Epidermal melanocyte (primary cell): ENCODE measurements at regions not wholly inside any gene's neighbourhood (a gene's known extent, or its start where the extent isn't known, plus 50 kb on each side); places are given as distances from the start of the nearest gene placed in this dataset.

Source experiments
- DNase-seq: peaks from one replicate; pipeline ENCODE4 v3.0.0; 2011; ENCODE audit warnings: low spot score; ENCODE audit not compliant: insufficient read length

- no peak for DNase-seq
Measured at GRCh38 chr18:28804512-28805202, 627.7 kb upstream of the CDH2 start.

- no peak for DNase-seq
Measured at GRCh38 chr18:28802546-28802945, 625.6 kb upstream of the CDH2 start.

DNA sequence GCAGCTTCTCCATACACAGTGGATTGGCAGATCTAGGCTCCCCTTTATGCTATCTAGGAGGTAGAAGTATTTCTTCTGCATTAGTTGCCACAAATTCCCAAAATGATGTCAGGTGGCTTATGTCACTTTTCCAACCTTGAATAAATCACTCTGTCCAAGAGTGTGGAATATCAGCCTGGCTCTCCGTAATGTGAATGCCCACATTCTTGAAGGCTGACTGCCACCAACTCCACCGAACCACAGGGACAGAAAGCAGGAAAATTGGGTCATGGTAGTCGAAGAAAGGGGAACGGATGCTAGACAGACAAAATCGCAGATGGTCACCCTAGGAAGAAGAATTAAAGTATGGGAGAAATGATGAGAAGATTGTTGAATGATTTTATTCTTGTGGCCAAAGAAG is 624.9 kb upstream of the CDH2 start:
- DNase-seq = no peak

GRCh38 chr18:28794459-28795245 is 617.7 kb upstream of the CDH2 start:
- DNase-seq = no peak

GRCh38 chr18:28793901-28794300 is 617.0 kb upstream of the CDH2 start:
- no peak for DNase-seq

DNA sequence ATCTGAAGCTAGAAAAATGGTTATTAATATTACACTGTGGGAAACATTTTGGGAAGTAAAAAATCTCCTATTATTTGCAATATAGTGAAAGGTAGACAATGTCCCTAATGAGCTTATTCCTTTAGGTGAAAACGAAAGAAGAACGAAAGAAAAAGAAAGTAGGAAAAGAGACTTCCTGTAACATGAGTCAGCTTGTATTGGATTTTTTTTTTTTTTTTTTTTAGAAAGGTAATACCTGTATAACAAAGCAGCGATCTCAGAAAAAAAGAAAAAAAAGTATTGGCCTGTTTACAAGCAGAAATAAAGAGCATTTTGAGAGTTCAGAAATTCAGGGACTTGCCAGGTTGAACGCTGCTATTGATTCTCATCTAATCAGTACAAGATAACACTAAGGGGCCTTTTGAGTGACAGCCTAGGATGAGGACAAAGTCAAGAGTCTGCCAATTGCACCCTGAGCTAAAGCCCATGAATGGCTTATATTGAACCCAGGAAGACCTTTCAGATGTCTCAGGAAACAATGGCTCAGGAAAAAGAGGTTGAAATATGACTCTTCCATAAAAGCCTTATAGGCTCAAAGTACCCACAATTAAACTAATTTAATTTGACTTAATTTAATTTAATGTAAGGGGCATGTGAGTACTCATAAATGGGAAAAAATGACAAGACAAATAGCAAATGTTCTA is 615.6 kb upstream of the CDH2 start:
- no peak for DNase-seq

DNA sequence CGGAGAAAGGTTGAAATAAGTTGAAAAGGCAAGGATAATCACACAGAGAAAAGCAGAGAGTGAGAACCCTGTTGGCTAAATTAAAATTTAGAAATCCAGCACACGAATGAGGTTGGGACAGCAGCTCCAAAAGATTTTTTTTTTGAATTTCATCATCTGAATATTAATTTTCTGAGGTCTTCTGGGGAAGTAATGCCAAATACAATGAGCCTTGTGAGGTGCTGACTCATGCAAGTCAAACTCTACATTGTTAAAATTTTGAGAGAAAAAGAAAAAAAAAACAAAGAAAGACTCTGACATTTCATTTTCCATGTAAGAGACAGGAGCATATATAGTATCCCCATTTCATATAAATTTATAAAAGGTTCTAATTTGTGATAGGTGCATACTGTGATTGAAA is 614.2 kb upstream of the CDH2 start:
- no peak for DNase-seq

DNA sequence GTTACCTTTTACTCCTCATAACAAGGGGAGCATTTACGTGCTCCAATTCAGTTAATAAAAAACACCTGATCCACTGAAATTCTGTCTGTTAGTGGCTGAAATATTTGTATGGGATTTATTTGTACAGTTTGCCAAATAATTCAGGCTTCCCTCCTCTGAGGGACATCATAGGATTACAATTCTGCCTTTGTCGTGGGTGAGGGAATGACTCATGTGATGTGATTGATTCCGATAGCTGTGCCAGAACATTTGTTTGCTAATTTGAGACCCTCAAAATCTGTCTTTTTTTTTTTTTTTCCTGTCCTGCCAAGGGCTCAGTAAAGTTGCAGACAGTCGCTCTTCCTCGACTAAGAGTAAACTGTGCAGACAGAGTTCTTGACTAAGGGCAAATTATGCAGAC is 612.6 kb upstream of the CDH2 start:
- no peak for DNase-seq

DNA sequence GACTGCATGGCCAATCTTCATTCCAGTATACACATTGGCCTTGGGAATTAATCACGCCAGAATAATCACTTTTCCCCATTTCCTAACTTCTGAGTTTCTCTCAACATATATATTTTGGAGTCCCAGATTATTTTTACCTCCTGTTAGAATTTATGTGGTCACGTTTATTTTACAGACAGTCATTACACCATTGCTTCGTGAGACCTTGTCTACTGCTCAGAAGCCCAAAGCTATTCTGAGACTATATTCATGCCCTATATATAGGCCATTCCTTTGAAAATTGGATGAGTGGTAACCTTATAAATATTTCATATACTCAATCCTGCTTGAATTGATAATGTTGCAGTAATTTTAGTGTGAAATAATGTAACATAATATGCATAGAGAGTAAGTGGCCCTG is 610.0 kb upstream of the CDH2 start:
- DNase-seq = no peak

DNA sequence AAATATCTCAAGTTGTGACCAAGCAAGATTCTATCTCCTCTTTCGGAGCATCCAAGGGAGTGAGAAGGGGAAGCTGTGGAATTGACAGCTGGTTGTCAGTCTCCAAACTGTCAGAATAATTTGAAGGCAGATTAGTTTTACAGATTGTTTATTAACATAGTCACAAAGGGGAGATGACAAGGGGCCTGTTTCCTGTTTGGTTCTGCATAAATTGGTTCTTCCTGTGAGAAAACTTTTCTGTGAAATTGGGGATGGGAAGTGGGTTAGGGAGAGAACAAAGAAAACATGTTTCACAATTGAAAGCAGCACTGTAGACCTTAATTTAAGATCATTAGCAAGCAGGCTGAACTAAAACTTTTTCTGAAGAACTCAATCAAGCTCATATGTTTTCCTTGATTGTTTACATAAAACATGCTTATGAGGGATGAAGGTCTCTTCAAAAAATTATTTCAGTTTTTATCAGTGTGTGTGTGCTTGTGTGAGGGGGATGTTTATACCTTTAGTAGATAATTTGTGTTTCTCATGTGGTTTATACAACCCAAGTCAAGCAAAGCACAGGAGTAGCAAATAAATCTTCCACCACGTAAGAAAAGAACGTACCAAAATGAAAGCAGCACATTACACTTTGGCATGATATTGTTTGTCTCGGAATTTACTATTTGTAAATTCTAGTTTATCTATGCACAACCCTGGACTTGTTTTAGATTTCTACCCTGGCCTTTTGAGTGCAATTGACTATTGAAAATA is 604.9 kb upstream of the CDH2 start:
- no peak for DNase-seq

- no peak for DNase-seq
Measured at GRCh38 chr18:28778706-28779105, 601.8 kb upstream of the CDH2 start.

DNA sequence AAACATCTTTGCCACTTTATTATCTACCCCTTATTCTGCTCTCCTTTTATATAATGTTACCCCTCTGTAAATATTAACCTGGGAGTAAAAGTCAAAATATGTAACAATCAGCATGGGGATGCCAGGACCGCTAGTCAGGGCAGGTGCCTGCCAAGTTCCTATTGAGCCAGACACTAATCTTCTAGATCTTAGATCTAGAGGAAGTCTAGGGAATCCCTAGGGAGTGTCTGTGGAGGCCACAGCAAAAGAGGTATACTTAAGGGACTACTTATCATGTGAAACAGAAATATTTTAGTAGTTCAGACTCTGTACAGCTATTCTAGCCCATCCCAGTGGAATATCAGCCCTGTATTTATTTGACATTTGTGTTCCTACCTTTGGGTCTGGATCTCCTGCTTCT is 600.8 kb upstream of the CDH2 start:
- no peak for DNase-seq

- no peak for DNase-seq
Measured at GRCh38 chr18:28771849-28772248, 594.9 kb upstream of the CDH2 start.

GRCh38 chr18:28768791-28769768 is 592.1 kb upstream of the CDH2 start:
- no peak for DNase-seq

DNA sequence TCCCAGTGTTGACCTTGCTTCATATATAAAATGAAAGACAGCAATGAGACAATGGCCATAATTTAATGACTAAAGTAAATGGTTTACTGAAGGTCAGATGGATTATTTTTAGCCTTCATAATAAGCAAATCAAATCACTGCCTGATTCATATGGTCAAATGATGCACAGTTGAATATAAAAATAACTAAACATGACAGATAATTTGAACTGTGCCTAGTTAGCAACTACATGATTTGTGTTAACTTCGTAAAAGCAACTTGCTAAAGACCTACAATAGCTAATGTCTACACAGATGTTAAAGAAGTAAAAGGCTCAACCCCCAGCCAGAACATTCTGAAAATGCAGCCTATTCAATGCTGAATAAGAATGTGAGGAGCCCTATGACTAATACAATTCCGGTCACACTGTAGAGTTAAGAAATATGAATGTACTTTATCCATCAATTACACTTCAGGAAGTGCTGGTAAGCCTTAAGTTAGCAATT is 590.8 kb upstream of the CDH2 start:
- no peak for DNase-seq

DNA sequence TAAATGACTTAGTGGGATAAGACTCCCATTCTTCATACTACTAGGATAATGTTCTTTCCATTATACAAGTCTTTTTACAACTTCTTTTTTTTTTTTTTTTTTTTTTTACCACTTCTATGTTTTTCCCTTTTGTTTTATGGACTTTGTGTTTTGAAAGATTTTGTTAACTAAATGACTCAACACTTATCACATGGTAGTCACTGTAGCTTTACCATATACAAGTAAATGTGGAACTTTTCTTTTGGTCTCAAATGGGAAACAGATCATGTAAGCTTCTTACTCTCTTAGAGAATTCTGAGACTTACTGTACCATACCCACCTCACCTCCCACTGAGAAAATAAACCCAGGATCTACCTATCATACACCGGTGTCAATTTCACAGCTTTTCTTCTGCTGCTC is 590.3 kb upstream of the CDH2 start:
- no peak for DNase-seq

DNA sequence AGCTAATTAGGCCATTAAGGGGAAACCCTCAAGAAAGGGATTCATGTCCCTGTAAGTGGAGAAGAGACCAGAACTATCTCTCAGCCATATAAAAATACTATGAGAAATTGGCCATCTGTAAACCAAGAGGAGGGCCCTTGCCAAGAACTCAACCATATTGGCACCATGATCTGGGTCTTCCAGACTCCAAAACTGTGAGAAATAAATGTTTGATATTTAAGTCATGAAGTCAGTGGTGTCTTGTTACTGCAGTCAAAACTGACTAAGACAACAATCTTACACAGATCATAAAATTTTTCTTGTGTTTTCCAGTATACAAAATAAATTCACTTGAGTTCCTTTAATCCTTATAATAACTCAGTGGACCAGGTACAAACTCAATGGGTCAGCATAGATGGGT is 589.8 kb upstream of the CDH2 start:
- DNase-seq = no peak

GRCh38 chr18:28766027-28766426 is 589.1 kb upstream of the CDH2 start:
- no peak for DNase-seq

GRCh38 chr18:28760299-28760698 is 583.4 kb upstream of the CDH2 start:
- DNase-seq = no peak

GRCh38 chr18:28757466-28758008 is 580.6 kb upstream of the CDH2 start:
- DNase-seq = no peak
